HEK293 (cell line): ENCODE measurements at regions not wholly inside any gene's neighbourhood (a gene's known extent, or its start where the extent isn't known, plus 50 kb on each side); places are given as distances from the start of the nearest gene placed in this dataset.

ENCODE experiments used
- CTCF ChIA-PET: fragments of 350-600 bp; formaldehyde crosslinking; extraction: SDS; loops from one replicate; lab custom pipeline; 2021; ENCODE audit warnings: antibody characterized with exemption; lab: Yijun Ruan, JAX
- POLR2A ChIA-PET: fragments of 300-600 bp; formaldehyde crosslinking; extraction: SDS; loops from one replicate; lab custom pipeline; 2020; ENCODE audit warnings: antibody characterized with exemption, inconsistent platforms; lab: Yijun Ruan, JAX
- H3K27ac ChIP-seq: fragments of 200-500 bp; sonication (Bioruptor generic); 2 replicates; pipeline ENCODE4 v1.5.1; 2014; ENCODE audit warnings: low read depth, low read length, control low read depth, inconsistent platforms; ENCODE audit errors: extremely low read depth
- H3K36me3 ChIP-seq, 2 experiments: fragments of 200-500 bp in 1 of 2; sonication (Bioruptor generic) in 1 of 2; 1 replicate in 1 of 2; 2 replicates in 1 of 2; pipeline ENCODE4 v1.5.1; 2014 to 2017; ENCODE audit warnings: inconsistent platforms in 2 of 2, low read length in 2 of 2; ENCODE audit not compliant: control insufficient read depth in 2 of 2, insufficient read depth in 1 of 2
- H3K4me1 ChIP-seq: fragments of 200-500 bp; sonication (Bioruptor generic); 2 replicates; pipeline ENCODE4 v1.5.1; 2014; ENCODE audit warnings: mild to moderate bottlenecking, low read length, inconsistent platforms; ENCODE audit not compliant: control insufficient read depth, insufficient read depth
- H3K4me3 ChIP-seq: 2 replicates; pipeline ENCODE4 v1.5.1; 2011; ENCODE audit warnings: low read depth, mild to moderate bottlenecking, control low read depth, low read length, moderate library complexity
- H3K9me3 ChIP-seq: fragments of 200-500 bp; sonication (Bioruptor generic); 2 replicates; pipeline ENCODE4 v1.5.1; 2014; ENCODE audit warnings: low read depth, low read length, inconsistent platforms; ENCODE audit not compliant: control insufficient read depth, insufficient read depth
- GLI2 ChIP-seq: fragments of 450-650 bp; formaldehyde crosslinking; IDR thresholded peaks from 2 replicates; pipeline ENCODE4; 2017; ENCODE audit warnings: missing biosample characterization, missing genetic modification characterization, low read depth, borderline replicate concordance
- HIC1 ChIP-seq: fragments of 450-650 bp; formaldehyde crosslinking; IDR thresholded peaks from 2 replicates; pipeline ENCODE4 v1.5.1; 2016; ENCODE audit warnings: missing biosample characterization, missing genetic modification characterization
- OVOL3 ChIP-seq: fragments of 450-650 bp; formaldehyde crosslinking; IDR thresholded peaks from 2 replicates; pipeline ENCODE4 v1.5.1; 2016; ENCODE audit warnings: missing biosample characterization, missing genetic modification characterization
- PRDM1 ChIP-seq: fragments of 450-650 bp; formaldehyde crosslinking; IDR thresholded peaks from 2 replicates; pipeline ENCODE4; 2016; ENCODE audit warnings: missing biosample characterization, missing genetic modification characterization
- PRDM4 ChIP-seq: fragments of 450-650 bp; formaldehyde crosslinking; IDR thresholded peaks from 2 replicates; pipeline ENCODE4 v1.5.1; 2017; ENCODE audit warnings: missing biosample characterization, missing genetic modification characterization
- TCF7L2 ChIP-seq: IDR thresholded peaks from 2 replicates; pipeline ENCODE4 v1.6.1; 2011; ENCODE audit warnings: low read depth, mild to moderate bottlenecking, inconsistent platforms, low read length, moderate library complexity, borderline replicate concordance
- TRIM28 ChIP-seq: IDR thresholded peaks from 2 replicates; pipeline ENCODE4 v1.6.1; 2011; ENCODE audit warnings: low read length, control low read depth, borderline replicate concordance
- ZBTB11 ChIP-seq: fragments of 450-650 bp; formaldehyde crosslinking; conservative IDR thresholded peaks from 2 replicates; pipeline ENCODE4 v1.5.1; 2016; ENCODE audit warnings: low read depth, missing biosample characterization, missing genetic modification characterization
- ZBTB17 ChIP-seq: fragments of 450-650 bp; formaldehyde crosslinking; IDR thresholded peaks from 2 replicates; pipeline ENCODE4 v1.5.1; 2016; ENCODE audit warnings: missing biosample characterization, missing genetic modification characterization
- ZFHX2 ChIP-seq: fragments of 450-650 bp; formaldehyde crosslinking; conservative IDR thresholded peaks from 2 replicates; pipeline ENCODE4 v1.5.1; 2016; ENCODE audit warnings: missing biosample characterization, missing genetic modification characterization
- ZNF146 ChIP-seq: fragments of 450-650 bp; formaldehyde crosslinking; IDR thresholded peaks from 2 replicates; pipeline ENCODE4 v1.5.1; 2016; ENCODE audit warnings: missing biosample characterization, missing genetic modification characterization
- ZNF157 ChIP-seq: fragments of 450-650 bp; formaldehyde crosslinking; IDR thresholded peaks from 2 replicates; pipeline ENCODE4 v1.5.1; 2016; ENCODE audit warnings: missing biosample characterization, missing genetic modification characterization
- ZNF2 ChIP-seq: fragments of 450-650 bp; formaldehyde crosslinking; IDR thresholded peaks from 2 replicates; pipeline ENCODE4 v1.5.1; 2016; ENCODE audit warnings: missing biosample characterization, missing genetic modification characterization
- ZNF416 ChIP-seq: fragments of 450-650 bp; formaldehyde crosslinking; IDR thresholded peaks from 2 replicates; pipeline ENCODE4 v1.5.1; 2016; ENCODE audit warnings: missing biosample characterization, missing genetic modification characterization
- ZNF48 ChIP-seq: fragments of 450-650 bp; formaldehyde crosslinking; IDR thresholded peaks from 2 replicates; pipeline ENCODE4 v1.5.1; 2016; ENCODE audit warnings: missing biosample characterization, missing genetic modification characterization
- ZNF521 ChIP-seq: fragments of 450-650 bp; formaldehyde crosslinking; IDR thresholded peaks from 2 replicates; pipeline ENCODE4 v1.5.1; 2017; ENCODE audit warnings: missing biosample characterization, mild to moderate bottlenecking, missing genetic modification characterization
- ZNF610 ChIP-seq: fragments of 450-650 bp; formaldehyde crosslinking; IDR thresholded peaks from 2 replicates; pipeline ENCODE4 v1.5.1; 2016; ENCODE audit warnings: missing biosample characterization, missing genetic modification characterization, borderline replicate concordance
- ZNF621 ChIP-seq: fragments of 450-650 bp; formaldehyde crosslinking; IDR thresholded peaks from 2 replicates; pipeline ENCODE4 v1.5.1; 2017; ENCODE audit warnings: missing biosample characterization, missing genetic modification characterization
- ZNF639 ChIP-seq: fragments of 450-650 bp; formaldehyde crosslinking; IDR thresholded peaks from 2 replicates; pipeline ENCODE4 v1.5.1; 2016; ENCODE audit warnings: missing biosample characterization, missing genetic modification characterization
- ZNF654 ChIP-seq: fragments of 450-650 bp; formaldehyde crosslinking; IDR thresholded peaks from 2 replicates; pipeline ENCODE4 v1.5.1; 2016; ENCODE audit warnings: low read depth, missing biosample characterization, missing genetic modification characterization
- ZNF692 ChIP-seq: fragments of 450-650 bp; formaldehyde crosslinking; IDR thresholded peaks from 2 replicates; pipeline ENCODE4 v1.5.1; 2016; ENCODE audit warnings: missing biosample characterization, missing genetic modification characterization
- ZNF704 ChIP-seq: fragments of 450-650 bp; formaldehyde crosslinking; IDR thresholded peaks from 2 replicates; pipeline ENCODE4 v1.5.1; 2016; ENCODE audit warnings: missing biosample characterization, missing genetic modification characterization
- ZNF768 ChIP-seq: fragments of 450-650 bp; formaldehyde crosslinking; IDR thresholded peaks from 2 replicates; pipeline ENCODE4 v1.5.1; 2018; ENCODE audit warnings: missing biosample characterization, mild to moderate bottlenecking, missing genetic modification characterization
- ZNF785 ChIP-seq: fragments of 450-650 bp; formaldehyde crosslinking; IDR thresholded peaks from 2 replicates; pipeline ENCODE4 v1.5.1; 2016; ENCODE audit warnings: missing biosample characterization, missing genetic modification characterization
- ZNF830 ChIP-seq: fragments of 450-650 bp; IDR thresholded peaks from 2 replicates; pipeline ENCODE4 v1.5.0; 2018; ENCODE audit warnings: missing biosample characterization, missing genetic modification characterization, low read depth, mild to moderate bottlenecking, moderate library complexity
- ZNF843 ChIP-seq: fragments of 450-650 bp; formaldehyde crosslinking; IDR thresholded peaks from 2 replicates; pipeline ENCODE4 v1.5.1; 2016; ENCODE audit warnings: missing biosample characterization, missing genetic modification characterization

GRCh38 chr1:165025805-165026204 lies 330.7 kb downstream of the LMX1A start:
- Histone ChIP-seq H3K36me3 (no peaks in the 10 kb centered on the region), H3K4me1 (no peaks in the 10 kb centered on the region), H3K9me3 (no peaks in the 10 kb centered on the region), H3K27ac (no peak overlapping the region), H3K4me3 (no peak overlapping the region)
- CTCF ChIA-PET: no interaction called here
- no peak for TF ChIP-seq PRDM1 (tag by site-specific recombination)
- no peak for TF ChIP-seq ZNF146 (tag by site-specific recombination)
- no peak for TF ChIP-seq ZNF521 (tag by site-specific recombination)
- TF ChIP-seq TRIM28: no peak
- no peak for TF ChIP-seq ZNF639 (tag by site-specific recombination)
- no peak for TF ChIP-seq PRDM4
- TF ChIP-seq ZNF704 (tag by site-specific recombination): no peak
- TF ChIP-seq ZNF785 (tag by site-specific recombination): no peak
- TF ChIP-seq ZFHX2 (tag by site-specific recombination): no peak
- TF ChIP-seq ZNF2 (tag by site-specific recombination): no peak
- no peak for TF ChIP-seq OVOL3
- no peak for TF ChIP-seq ZNF610
- TF ChIP-seq TCF7L2: no peak
- TF ChIP-seq HIC1: no peak
- TF ChIP-seq GLI2 (tag by site-specific recombination): no peak
- TF ChIP-seq ZNF692 (tag by site-specific recombination): no peak
- no peak for TF ChIP-seq ZNF768
- TF ChIP-seq ZNF416: no peak
- TF ChIP-seq ZNF843 (tag by site-specific recombination): no peak
- POLR2A ChIA-PET: no interaction called here

- Histone ChIP-seq H3K4me1 (no peaks in the 10 kb centered on the region), H3K36me3 (no peaks in the 10 kb centered on the region), H3K9me3 (no peaks in the 10 kb centered on the region), H3K27ac (no peak overlapping the region), H3K4me3 (no peak overlapping the region)
- POLR2A ChIA-PET: no interaction called here
- CTCF ChIA-PET: no interaction called here
- TF ChIP-seq ZNF654 (no peak), GLI2 (tag by site-specific recombination) (no peak), ZBTB11 (tag by site-specific recombination) (no peak), ZNF830 (no peak), ZNF621 (tag by site-specific recombination) (no peak), ZNF157 (tag by site-specific recombination) (no peak), ZNF48 (tag by site-specific recombination) (no peak), ZBTB17 (tag by site-specific recombination) (no peak)
These were observed 341.8 kb downstream of the LMX1A start for GRCh38 chr1:165014753-165015152.
